Colonic mucosa (tissue), 4 donors: ENCODE measurements at regions not wholly inside any gene's neighbourhood (a gene's known extent, or its start where the extent isn't known, plus 50 kb on each side); places are given as distances from the start of the nearest gene placed in this dataset.

Experiments used
- DNase-seq: peaks from one replicate; pipeline ENCODE4 v3.0.0-alpha.2; 2020
- H3K27ac ChIP-seq: fragments of 200-600 bp; one replicate; pipeline ENCODE4 v1.8.0; 2021
- H3K27me3 ChIP-seq: fragments of 200-600 bp; one replicate; pipeline ENCODE4 v1.8.0; 2021
- H3K36me3 ChIP-seq: fragments of 200-600 bp; one replicate; pipeline ENCODE4 v1.8.0; 2021
- H3K4me1 ChIP-seq: fragments of 200-600 bp; one replicate; pipeline ENCODE4 v1.8.0; 2021; ENCODE audit warnings: mild to moderate bottlenecking
- H3K4me3 ChIP-seq: fragments of 200-600 bp; one replicate; pipeline ENCODE4 v1.8.0; 2021
- H3K9ac ChIP-seq, 2 donors: one replicate each; pipeline ENCODE4 v1.7.0; 2013; ENCODE audit warnings: control low read depth in 2 of 2, low read depth in 2 of 2, low read length in 2 of 2
- H3K9me3 ChIP-seq: fragments of 200-600 bp; one replicate; pipeline ENCODE4 v1.8.0; 2021
- CTCF ChIP-seq: fragments of 200-600 bp; IDR thresholded peaks from one replicate; pipeline ENCODE4 v1.8.0; 2022; ENCODE audit warnings: antibody characterized with exemption, mild to moderate bottlenecking
- intact Hi-C: fragments of 100-400 bp; cut with DNase I; formaldehyde crosslinking; loops from one replicate; pipeline ENCODE4 v1.14.1; 2022
- donor health status: healthy.
- donor health status: DM: no; HTN: no; CAD: no.
- donor health status: DM: no; HTN: no; CAD: no.

DNA sequence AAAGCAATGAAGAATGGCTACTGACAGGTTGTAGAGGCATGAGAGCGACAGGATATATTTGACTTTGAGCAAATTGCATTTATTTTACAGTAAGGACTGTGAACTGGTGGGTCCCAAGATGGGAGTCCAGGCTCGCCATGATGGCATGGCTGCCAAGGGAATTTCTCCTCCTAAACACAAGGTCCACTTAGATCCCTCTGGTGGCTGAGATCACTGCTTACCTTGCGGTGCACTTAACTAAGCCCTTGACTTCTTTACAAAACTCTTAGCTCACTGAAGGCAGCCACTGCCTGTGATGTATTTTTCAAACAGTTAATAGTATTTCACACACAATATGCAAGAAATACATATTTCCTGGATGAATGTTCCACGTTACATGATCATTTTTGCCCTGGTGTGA is 50.3 kb upstream of the SORBS2 start:
- TF ChIP-seq CTCF, result no peak
- H3K36me3 ChIP-seq, result no peaks in the 10 kb centered on the region
- H3K9me3 ChIP-seq, result no peaks in the 10 kb centered on the region
- no peak for DNase-seq
- H3K4me1 ChIP-seq, result no peaks in the 10 kb centered on the region
- no peak overlapping the region for H3K9ac ChIP-seq
- intact Hi-C loops, result no loop called here
- H3K27ac ChIP-seq, result no peak overlapping the region
- no peak overlapping the region for H3K4me3 ChIP-seq
- H3K27me3 ChIP-seq, result no peaks in the 10 kb centered on the region

- TF ChIP-seq CTCF, result no peak
- Histone ChIP-seq H3K4me3 (no peak overlapping the region), H3K27ac (no peak overlapping the region), H3K27me3 (no peaks in the 10 kb centered on the region), H3K9me3 (no peaks in the 10 kb centered on the region), H3K9ac (no peak overlapping the region), H3K4me1 (no peaks in the 10 kb centered on the region), H3K36me3 (no peaks in the 10 kb centered on the region)
- no peak for DNase-seq
- intact Hi-C loops, result no loop called here
Observed at GRCh38 chr4:185863946-185864345, 52.0 kb upstream of the SORBS2 start.

GRCh38 chr4:185865901-185866328 is 53.9 kb upstream of the SORBS2 start:
- Histone ChIP-seq H3K4me3 (no peak overlapping the region), H3K9ac (no peak overlapping the region), H3K27ac (no peak overlapping the region), H3K27me3 (no peaks in the 10 kb centered on the region), H3K36me3 (no peaks in the 10 kb centered on the region), H3K4me1 (no peaks in the 10 kb centered on the region), H3K9me3 (no peaks in the 10 kb centered on the region)
- TF ChIP-seq CTCF, result no peak
- intact Hi-C loops, result no loop called here
- peak; percentile 27 for DNase-seq

GRCh38 chr4:185867770-185868169 is 55.8 kb upstream of the SORBS2 start:
- no peaks in the 10 kb centered on the region for H3K4me1 ChIP-seq
- H3K36me3 ChIP-seq, result no peaks in the 10 kb centered on the region
- H3K9ac ChIP-seq, result no peak overlapping the region
- H3K27ac ChIP-seq, result no peak overlapping the region
- H3K4me3 ChIP-seq, result no peak overlapping the region
- no peak for DNase-seq
- TF ChIP-seq CTCF, result no peak
- H3K9me3 ChIP-seq, result no peaks in the 10 kb centered on the region
- no peaks in the 10 kb centered on the region for H3K27me3 ChIP-seq
- intact Hi-C loops, result no loop called here

- TF ChIP-seq CTCF, result no peak
- no peak overlapping the region for H3K27ac ChIP-seq
Observed at GRCh38 chr4:185868983-185869382, 57.0 kb upstream of the SORBS2 start.

DNA sequence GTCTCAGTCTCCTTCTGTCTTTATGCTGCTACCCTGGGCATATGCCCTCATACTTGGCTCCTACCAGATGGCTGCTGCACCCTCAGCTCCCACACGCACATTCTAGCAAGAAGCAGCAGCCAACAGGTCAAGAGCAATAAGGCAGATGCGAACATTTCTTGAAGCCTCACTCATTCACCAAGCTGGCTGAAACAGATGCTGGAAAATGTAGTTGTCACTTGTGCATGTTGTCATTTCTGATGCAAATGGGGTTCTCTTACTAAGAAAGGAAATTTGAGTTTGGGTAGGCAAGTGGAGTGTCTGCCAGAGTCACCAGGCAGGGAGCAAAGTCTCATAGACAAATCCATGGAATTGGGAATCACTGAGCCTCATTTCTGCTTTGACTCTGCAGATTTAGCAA is 57.4 kb upstream of the SORBS2 start:
- no peak overlapping the region for H3K27ac ChIP-seq
- H3K4me3 ChIP-seq, result no peak overlapping the region
- no peak overlapping the region for H3K9ac ChIP-seq
- no peaks in the 10 kb centered on the region for H3K4me1 ChIP-seq
- intact Hi-C loops, result no loop called here
- no peak for DNase-seq
- no peaks in the 10 kb centered on the region for H3K9me3 ChIP-seq
- no peaks in the 10 kb centered on the region for H3K36me3 ChIP-seq
- no peaks in the 10 kb centered on the region for H3K27me3 ChIP-seq
- no peak for TF ChIP-seq CTCF

More at GRCh38 chr4:185868983-185869382, 57.0 kb upstream of the SORBS2 start:
- no peak overlapping the region for H3K9ac ChIP-seq
- no peaks in the 10 kb centered on the region for H3K4me1 ChIP-seq
- no peaks in the 10 kb centered on the region for H3K27me3 ChIP-seq
- H3K36me3 ChIP-seq, result no peaks in the 10 kb centered on the region
- H3K4me3 ChIP-seq, result no peak overlapping the region
- no peaks in the 10 kb centered on the region for H3K9me3 ChIP-seq
- intact Hi-C loops, result no loop called here
- no peak for DNase-seq
